ENCODE measurements at regions not wholly inside any gene's neighbourhood (a gene's known extent, or its start where the extent isn't known, plus 50 kb on each side); places are given as distances from the start of the nearest gene placed in this dataset.

GRCh38 chr2:120669971-120670370, 65.7 kb upstream of the GLI2 start:
- TF ChIP-seq, protein P1, sequence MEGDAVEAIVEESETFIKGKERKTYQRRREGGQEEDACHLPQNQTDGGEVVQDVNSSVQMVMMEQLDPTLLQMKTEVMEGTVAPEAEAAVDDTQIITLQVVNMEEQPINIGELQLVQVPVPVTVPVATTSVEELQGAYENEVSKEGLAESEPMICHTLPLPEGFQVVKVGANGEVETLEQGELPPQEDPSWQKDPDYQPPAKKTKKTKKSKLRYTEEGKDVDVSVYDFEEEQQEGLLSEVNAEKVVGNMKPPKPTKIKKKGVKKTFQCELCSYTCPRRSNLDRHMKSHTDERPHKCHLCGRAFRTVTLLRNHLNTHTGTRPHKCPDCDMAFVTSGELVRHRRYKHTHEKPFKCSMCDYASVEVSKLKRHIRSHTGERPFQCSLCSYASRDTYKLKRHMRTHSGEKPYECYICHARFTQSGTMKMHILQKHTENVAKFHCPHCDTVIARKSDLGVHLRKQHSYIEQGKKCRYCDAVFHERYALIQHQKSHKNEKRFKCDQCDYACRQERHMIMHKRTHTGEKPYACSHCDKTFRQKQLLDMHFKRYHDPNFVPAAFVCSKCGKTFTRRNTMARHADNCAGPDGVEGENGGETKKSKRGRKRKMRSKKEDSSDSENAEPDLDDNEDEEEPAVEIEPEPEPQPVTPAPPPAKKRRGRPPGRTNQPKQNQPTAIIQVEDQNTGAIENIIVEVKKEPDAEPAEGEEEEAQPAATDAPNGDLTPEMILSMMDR (IDR thresholded peaks at IDR 0.05) = no peak
- no peak for TF ChIP-seq POLR2A (IDR thresholded peaks at IDR 0.05)
